NCI-H82 treated with DMSO at 0.1 percent for 48 hours (cell line): ENCODE measurements at regions not wholly inside any gene's neighbourhood (a gene's known extent, or its start where the extent isn't known, plus 50 kb on each side); places are given as distances from the start of the nearest gene placed in this dataset.
A peak's percentile ranks its signal among the peaks of the same experiment; 100 is the strongest.

Experiments used
- DNase-seq: peaks from one replicate; lab custom pipeline; 2025; ENCODE audit not compliant: unreplicated experiment; lab: John Stamatoyannopoulos, UW

GRCh38 chr15:38671675-38672254 lies 107.2 kb upstream of the RASGRP1 start:
- no peak for DNase-seq

- DNase-seq, result no peak
These were observed 107.7 kb upstream of the RASGRP1 start for GRCh38 chr15:38672273-38672672.

- no peak for DNase-seq
These were observed 108.4 kb upstream of the RASGRP1 start for GRCh38 chr15:38672814-38673670.

GRCh38 chr15:38674448-38674847 lies 109.8 kb upstream of the RASGRP1 start:
- no peak for DNase-seq

- DNase-seq, result no peak
These were observed 113.7 kb upstream of the RASGRP1 start for GRCh38 chr15:38678281-38678680.

GRCh38 chr15:38680775-38681174 lies 116.2 kb upstream of the RASGRP1 start:
- no peak for DNase-seq

- DNase-seq, result no peak
These were observed 117.7 kb upstream of the RASGRP1 start for GRCh38 chr15:38682363-38682762.

DNA sequence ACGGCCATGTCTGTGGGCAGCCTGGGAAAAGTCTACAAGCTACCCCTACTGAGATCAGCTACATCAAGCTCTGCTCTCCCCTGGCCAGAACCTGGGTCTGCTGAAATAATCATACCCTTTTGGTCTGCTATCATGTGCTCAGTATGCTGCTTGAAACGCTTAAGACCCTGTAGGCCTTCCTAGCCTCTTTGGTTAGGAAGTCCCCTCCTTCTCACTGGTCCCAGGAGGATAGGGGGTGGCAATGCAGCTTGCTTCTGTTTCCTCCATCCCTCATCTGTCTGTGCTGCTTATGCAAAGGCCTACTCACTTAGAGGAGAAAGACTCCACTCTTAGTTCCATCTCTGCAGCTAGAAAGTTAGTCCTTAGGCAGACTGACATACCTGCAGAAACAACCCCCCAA lies 118.2 kb upstream of the RASGRP1 start:
- DNase-seq, result no peak

GRCh38 chr15:38683382-38684242 lies 119.0 kb upstream of the RASGRP1 start:
- peak; percentile 14 for DNase-seq

GRCh38 chr15:38684440-38685010 lies 119.9 kb upstream of the RASGRP1 start:
- DNase-seq, result no peak

- DNase-seq, result no peak
These were observed 121.2 kb upstream of the RASGRP1 start for GRCh38 chr15:38685686-38686339.

DNA sequence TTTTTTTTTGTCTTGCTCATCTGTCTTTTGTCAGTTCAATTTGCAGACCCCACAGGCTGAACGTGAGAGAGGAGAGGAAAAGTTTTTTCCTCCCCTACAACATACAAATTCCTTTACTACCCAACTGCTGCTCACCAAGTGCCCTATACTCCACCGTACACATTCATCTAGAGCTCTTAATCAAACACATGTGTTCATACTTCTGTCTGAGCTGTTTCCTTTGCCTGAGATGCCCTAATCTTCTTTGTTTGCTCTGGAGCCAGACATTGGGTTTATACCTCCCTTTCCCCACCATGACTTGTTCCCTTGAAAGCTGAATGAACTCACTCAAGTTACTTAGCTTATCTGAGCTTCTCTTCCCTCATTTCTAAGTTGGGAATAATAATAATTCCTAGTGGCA lies 122.7 kb upstream of the RASGRP1 start:
- DNase-seq, result no peak

DNA sequence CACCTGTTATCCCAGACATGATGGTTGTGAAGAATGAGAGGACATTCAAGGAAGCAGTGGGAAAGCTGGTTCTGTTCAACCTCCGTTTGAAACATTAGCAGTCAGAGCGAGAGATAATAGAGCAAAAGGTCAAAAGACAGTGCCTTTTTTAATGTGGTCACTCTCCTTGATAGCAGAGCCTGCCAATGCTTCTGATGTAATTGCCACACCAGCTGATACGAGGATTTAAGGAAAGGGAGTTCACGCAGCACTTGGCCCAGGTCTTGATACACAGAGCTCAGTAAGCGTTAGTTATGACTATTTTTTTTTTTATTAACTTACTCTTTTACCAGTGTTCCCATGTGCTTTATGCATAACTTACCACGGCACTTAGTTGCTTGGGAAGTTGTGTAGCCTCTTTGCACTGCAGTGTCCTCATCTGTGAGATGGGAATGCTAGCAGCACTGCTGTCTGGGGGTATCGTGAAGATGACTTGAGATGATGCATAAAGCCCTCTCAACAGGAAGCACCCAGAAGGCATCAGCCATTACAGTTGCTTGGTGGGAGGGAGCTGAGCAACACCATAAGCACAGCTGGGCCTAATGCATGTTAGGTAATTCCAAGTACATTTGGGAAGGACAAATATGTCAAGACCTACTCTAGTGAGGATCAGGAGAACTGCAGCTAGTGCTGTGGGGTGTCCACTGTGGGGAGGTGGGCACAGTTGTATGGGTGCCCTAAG lies 123.3 kb upstream of the RASGRP1 start:
- no peak for DNase-seq

DNA sequence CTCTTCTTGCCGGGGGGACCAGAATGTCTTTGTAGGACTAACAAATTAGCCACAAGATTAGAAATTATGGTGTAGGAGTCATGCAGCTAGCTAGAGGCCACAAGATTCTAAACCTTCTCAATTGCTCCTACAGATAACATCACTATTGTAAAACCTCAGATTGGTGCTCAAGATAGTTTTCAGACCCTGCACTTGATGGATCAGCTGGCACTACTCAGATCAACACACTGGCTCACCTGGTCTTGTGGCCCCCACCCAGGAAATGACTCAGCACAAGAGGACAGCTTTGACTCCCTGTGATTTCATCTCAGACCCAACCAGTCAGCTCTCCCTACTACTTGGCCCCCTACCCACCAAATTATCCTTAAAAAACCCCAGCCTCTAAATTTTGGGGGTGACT lies 124.1 kb upstream of the RASGRP1 start:
- no peak for DNase-seq

- DNase-seq, result no peak
These were observed 124.9 kb upstream of the RASGRP1 start for GRCh38 chr15:38689522-38689921.

DNA sequence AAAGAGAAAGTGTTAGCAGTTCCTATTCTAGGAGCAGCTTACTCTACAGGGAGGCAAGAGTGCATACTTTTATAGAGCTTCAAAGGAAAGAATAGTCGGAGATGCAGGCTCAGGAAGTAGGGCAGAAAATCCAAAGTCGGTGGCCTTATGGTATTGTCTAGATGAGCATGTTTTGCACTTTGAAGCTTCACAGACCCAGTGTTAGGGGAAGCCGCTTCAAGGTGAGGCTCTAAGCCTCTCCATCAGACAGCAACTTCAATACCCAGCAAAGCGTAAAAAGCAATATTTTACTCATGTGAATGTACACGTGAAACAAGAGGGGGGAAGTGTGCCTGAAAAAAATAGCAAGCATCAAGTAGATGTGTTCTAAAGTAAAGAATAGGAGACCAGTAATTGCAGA lies 125.6 kb upstream of the RASGRP1 start:
- no peak for DNase-seq

GRCh38 chr15:38690719-38691332 lies 126.2 kb upstream of the RASGRP1 start:
- peak; percentile 19 for DNase-seq

- DNase-seq, result no peak
These were observed 126.8 kb upstream of the RASGRP1 start for GRCh38 chr15:38691377-38691776.

GRCh38 chr15:38691965-38692788 lies 127.6 kb upstream of the RASGRP1 start:
- no peak for DNase-seq
